Heart left ventricle (tissue), 16 donors: ENCODE measurements at regions not wholly inside any gene's neighbourhood (a gene's known extent, or its start where the extent isn't known, plus 50 kb on each side); places are given as distances from the start of the nearest gene placed in this dataset.

Source experiments
- ATAC-seq, 4 donors: fragments of 200-7000 bp; cut with Tn5 transposase; one replicate each; pipeline ENCODE4 v1.9.1; 2020 to 2022; ENCODE audit warnings: moderate library complexity in 4 of 4, mild to moderate bottlenecking in 3 of 4, moderate number of reproducible peaks in 1 of 4
- DNase-seq, 5 donors: peaks; one replicate each; pipeline ENCODE4 v3.0.0-alpha.2; 2020
- H3K27ac ChIP-seq, 12 donors: fragments of 200-600 bp; sonication (generic) in 4 of 12; one replicate each; pipeline versions ENCODE4 v1.5.0 to v1.8.0; 2016 to 2022; ENCODE audit warnings: mild to moderate bottlenecking in 2 of 12
- H3K27me3 ChIP-seq, 9 donors: fragments of 200-600 bp; sonication (generic) in 2 of 9; one replicate each; pipeline versions ENCODE4 v1.5.1 to v1.8.0; 2016 to 2022; ENCODE audit warnings: mild to moderate bottlenecking in 3 of 9
- H3K36me3 ChIP-seq, 9 donors: fragments of 200-600 bp; sonication (generic) in 2 of 9; one replicate each; pipeline versions ENCODE4 v1.5.0 to v1.8.0; 2018 to 2022; ENCODE audit warnings: mild to moderate bottlenecking in 2 of 9
- H3K4me1 ChIP-seq, 12 donors: fragments of 200-600 bp; sonication (generic) in 4 of 12; one replicate each; pipeline versions ENCODE4 v1.5.0 to v1.8.0; 2016 to 2022; ENCODE audit warnings: mild to moderate bottlenecking in 3 of 12
- H3K4me3 ChIP-seq, 12 donors: fragments of 200-600 bp; sonication (generic) in 4 of 12; one replicate each; pipeline versions ENCODE4 v1.5.0 to v1.8.0; 2017 to 2022; ENCODE audit warnings: mild to moderate bottlenecking in 9 of 12, moderate library complexity in 4 of 12
- H3K9me3 ChIP-seq, 12 donors: fragments of 200-600 bp; sonication (generic) in 4 of 12; one replicate each; pipeline versions ENCODE4 v1.5.0 to v1.8.0; 2016 to 2022; ENCODE audit warnings: mild to moderate bottlenecking in 1 of 12
- POLR2A ChIP-seq, 2 donors: fragments of 450-650 bp; IDR thresholded peaks; one replicate each; pipeline ENCODE4 v1.6.1; 2017; ENCODE audit warnings: antibody characterized with exemption in 2 of 2, mild to moderate bottlenecking in 2 of 2, moderate library complexity in 2 of 2
- WGBS, 4 donors: extraction: QIAGEN DNeasy Blood & Tissue Kit in 2 of 4; methylation state at CpG; one replicate each; pipeline versions ENCODE4 v1.1.5 to v1.1.7; 2013 to 2018; 5-methylcytosine and 5-hydroxymethylcytosine counted together
- intact Hi-C, 10 donors: fragments of 100-400 bp; cut with DNase I; formaldehyde crosslinking; loops; one replicate each; pipeline versions ENCODE4 v1.11.1 to v1.14.2; 2022
- TF ChIP-seq, protein P1 (sequence below), 12 donors: fragments of 200-600 bp; sonication (generic) in 4 of 12; IDR thresholded peaks; one replicate each; pipeline versions ENCODE4 v1.5.0 to v1.8.0; 2018 to 2022; ENCODE audit warnings: antibody characterized with exemption in 12 of 12, mild to moderate bottlenecking in 5 of 12
- donor health status: ischemic (EF 13 %, LVEDD 7.1; RV severe dilation, severe dysfunction).
- donor health status: healthy with polysubstance abuse.
- donor health status: DM: no; HTN: yes; CAD: no.
- donor health status: DM: no; HTN: no; CAD: no.
- donor health status: ischemic (EF 25% LVEDD 6.9; RV normal size, moderate dysfunction).
- donor health status: ischemic (EF 25% LVEDD 5.7; RV mildly dilated, moderate dysfunction).
- donor health status: healthy.
- donor health status: DM: yes; HTN: yes; CAD: no.
- donor health status: ischemic (EF 35%, LVEDD 5.7; RV mildly dilated, moderate dysfunction).
- donor health status: nonischemic (EF 11% LVEDD 7.7; RV severe dilation, severe dysfunction).
- donor health status: DM: yes; HTN: yes; CAD: no.
- donor health status: PGD.
- donor health status: ischemic (EF 29% LVEDD 5.4; RV normal size, mild dysfunction).
- donor health status: nonischemic (EF 23%, LVEDD 6.1; RV moderate dilation, normal function).

DNA sequence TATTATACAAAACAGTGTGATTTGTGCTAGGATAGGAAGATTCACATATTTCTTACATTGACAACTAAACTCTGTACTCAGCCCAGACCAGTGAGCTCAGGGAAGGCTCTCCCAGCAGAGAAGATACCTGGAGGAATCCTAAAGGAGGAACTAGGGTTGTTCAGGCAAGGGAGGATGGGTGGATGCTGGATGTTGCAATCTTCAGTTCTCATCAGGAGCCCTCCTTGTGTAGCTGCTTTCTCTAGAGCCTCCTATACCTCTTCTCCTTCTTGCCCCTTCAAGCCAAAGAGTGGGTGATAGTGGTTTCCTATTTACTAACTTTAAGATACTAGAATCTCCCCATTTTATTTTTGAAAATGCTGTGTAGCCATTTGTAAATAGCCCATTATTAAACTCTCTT, 117.3 kb downstream of the NKX6-1 start:
- no peak for ATAC-seq
- H3K4me3 ChIP-seq, result no peak overlapping the region
- TF ChIP-seq POLR2A (IDR thresholded peaks at IDR 0.05), result no peak
- TF ChIP-seq, protein P1, sequence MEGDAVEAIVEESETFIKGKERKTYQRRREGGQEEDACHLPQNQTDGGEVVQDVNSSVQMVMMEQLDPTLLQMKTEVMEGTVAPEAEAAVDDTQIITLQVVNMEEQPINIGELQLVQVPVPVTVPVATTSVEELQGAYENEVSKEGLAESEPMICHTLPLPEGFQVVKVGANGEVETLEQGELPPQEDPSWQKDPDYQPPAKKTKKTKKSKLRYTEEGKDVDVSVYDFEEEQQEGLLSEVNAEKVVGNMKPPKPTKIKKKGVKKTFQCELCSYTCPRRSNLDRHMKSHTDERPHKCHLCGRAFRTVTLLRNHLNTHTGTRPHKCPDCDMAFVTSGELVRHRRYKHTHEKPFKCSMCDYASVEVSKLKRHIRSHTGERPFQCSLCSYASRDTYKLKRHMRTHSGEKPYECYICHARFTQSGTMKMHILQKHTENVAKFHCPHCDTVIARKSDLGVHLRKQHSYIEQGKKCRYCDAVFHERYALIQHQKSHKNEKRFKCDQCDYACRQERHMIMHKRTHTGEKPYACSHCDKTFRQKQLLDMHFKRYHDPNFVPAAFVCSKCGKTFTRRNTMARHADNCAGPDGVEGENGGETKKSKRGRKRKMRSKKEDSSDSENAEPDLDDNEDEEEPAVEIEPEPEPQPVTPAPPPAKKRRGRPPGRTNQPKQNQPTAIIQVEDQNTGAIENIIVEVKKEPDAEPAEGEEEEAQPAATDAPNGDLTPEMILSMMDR (IDR thresholded peaks at IDR 0.05), result no peak
- H3K9me3 ChIP-seq, result no peaks in the 10 kb centered on the region
- H3K4me1 ChIP-seq, result no peaks in the 10 kb centered on the region
- H3K27ac ChIP-seq, result no peak overlapping the region
- H3K36me3 ChIP-seq, result no peaks in the 10 kb centered on the region
- DNase-seq, result no peak
- intact Hi-C loops, result no loop called here
- peaks cover 0 to 24% (median 0%) of the 10 kb centered on the region in 9 donors for H3K27me3 ChIP-seq

DNA sequence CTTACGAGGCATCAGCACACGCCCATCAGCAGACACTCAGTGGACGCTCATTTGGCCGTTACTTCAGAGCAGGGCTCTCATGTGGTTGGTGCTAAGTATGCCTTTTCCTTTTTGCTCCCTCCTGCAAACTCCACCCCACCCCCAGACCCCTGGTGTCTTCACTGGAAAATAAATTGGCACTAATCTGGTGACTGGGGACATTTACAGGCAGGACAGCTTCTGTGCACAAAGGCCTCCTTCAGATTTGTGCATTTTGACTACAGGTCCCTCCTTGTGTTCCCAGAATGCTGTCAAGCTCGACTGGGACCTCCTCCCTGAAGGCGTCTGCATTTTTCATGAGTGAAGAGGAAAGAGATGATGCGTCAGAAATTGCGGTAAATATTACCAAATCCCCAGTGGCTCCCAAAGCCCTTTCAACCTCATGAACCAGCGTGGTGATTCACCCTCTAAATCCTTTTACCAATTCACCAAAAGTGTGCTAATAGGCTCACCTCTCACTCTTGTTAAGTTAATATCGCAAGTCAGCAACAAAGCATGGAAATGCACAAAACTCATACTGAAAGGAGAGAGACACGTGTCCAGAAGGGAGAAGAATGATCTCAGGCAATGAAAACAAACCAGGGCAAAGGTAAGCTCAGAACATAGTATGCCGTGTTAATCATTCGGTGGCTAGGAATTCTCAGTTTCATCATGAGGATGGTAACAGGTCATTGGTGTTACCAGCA, 119.0 kb downstream of the NKX6-1 start:
- 27 to 51% (median 38%) methylated on average over 13 of the region's 13 CpGs for WGBS, 4 donors
- DNase-seq (no peak), ATAC-seq (no peak)
- intact Hi-C loops, result no loop called here
- TF ChIP-seq POLR2A (IDR thresholded peaks at IDR 0.05), result no peak
- TF ChIP-seq, protein P1 (IDR thresholded peaks at IDR 0.05), result no peak
- Histone ChIP-seq H3K4me1 (no peaks in the 10 kb centered on the region), H3K4me3 (no peak overlapping the region), H3K36me3 (no peaks in the 10 kb centered on the region), H3K27me3 (peaks cover 0 to 24% (median 0%) of the 10 kb centered on the region in 9 donors), H3K9me3 (no peaks in the 10 kb centered on the region), H3K27ac (no peak overlapping the region)

DNA sequence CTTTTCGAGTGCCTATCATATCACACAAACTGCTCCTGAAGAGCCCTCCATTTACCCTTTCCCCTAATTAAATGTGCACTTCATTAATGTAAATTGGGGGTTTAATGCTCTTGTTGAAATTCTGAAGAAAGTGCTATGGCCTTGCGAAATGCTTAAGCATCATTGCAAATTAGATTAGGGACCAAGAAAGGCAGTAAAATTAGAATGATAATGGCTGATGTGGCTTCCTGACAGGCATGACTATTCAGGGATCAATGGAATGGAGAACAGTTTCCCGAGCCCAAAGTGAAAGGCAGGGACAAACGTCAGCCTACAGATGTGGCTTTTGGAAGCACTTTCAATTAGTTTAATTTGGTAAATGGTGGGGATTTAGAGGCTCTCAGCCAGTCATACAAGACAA, 120.1 kb downstream of the NKX6-1 start:
- 12 to 17% (median 15%) methylated on average over 4 of the region's 4 CpGs for WGBS, 4 donors
- Histone ChIP-seq H3K36me3 (no peaks in the 10 kb centered on the region), H3K27me3 (peaks cover 0 to 24% (median 0%) of the 10 kb centered on the region in 9 donors), H3K4me3 (no peak overlapping the region), H3K27ac (no peak overlapping the region), H3K9me3 (no peaks in the 10 kb centered on the region), H3K4me1 (no peaks in the 10 kb centered on the region)
- DNase-seq (no peak), ATAC-seq (no peak)
- TF ChIP-seq, protein P1 (IDR thresholded peaks at IDR 0.05), result no peak
- TF ChIP-seq POLR2A (IDR thresholded peaks at IDR 0.05), result no peak
- intact Hi-C loops, result no loop called here

DNA sequence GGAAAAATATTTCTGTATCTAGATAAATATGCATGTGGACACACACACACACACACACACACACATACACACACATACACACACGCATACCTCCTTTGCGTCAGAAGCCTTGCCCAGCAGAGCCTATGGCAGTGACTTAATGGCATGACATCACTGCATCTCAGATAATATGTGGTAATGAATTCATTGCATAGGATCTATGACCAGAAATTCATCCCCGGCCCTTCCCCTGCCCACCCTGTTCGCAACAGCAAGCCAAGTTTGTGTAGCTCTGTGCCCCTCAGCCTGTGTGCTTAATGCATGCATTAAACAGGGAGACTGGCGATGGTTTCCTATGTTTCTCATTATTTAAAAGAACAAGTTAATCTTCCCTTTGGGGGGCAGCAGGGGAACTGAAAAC, 120.7 kb downstream of the NKX6-1 start:
- TF ChIP-seq POLR2A (IDR thresholded peaks at IDR 0.05), result no peak
- TF ChIP-seq, protein P1 (IDR thresholded peaks at IDR 0.05), result no peak
- H3K36me3 ChIP-seq, result no peaks in the 10 kb centered on the region
- ATAC-seq (no peak), DNase-seq (no peak)
- H3K4me3 ChIP-seq, result no peak overlapping the region
- intact Hi-C loops, result no loop called here
- 46 to 56% (median 50%) methylated on average over 5 of the region's 5 CpGs for WGBS, 4 donors
- no peaks in the 10 kb centered on the region for H3K9me3 ChIP-seq
- no peak overlapping the region for H3K27ac ChIP-seq
- H3K4me1 ChIP-seq, result no peaks in the 10 kb centered on the region
- peaks cover 0 to 24% (median 0%) of the 10 kb centered on the region in 9 donors for H3K27me3 ChIP-seq
